ENCODE measurements at regions not wholly inside any gene's neighbourhood (a gene's known extent, or its start where the extent isn't known, plus 50 kb on each side); places are given as distances from the start of the nearest gene placed in this dataset.

DNA sequence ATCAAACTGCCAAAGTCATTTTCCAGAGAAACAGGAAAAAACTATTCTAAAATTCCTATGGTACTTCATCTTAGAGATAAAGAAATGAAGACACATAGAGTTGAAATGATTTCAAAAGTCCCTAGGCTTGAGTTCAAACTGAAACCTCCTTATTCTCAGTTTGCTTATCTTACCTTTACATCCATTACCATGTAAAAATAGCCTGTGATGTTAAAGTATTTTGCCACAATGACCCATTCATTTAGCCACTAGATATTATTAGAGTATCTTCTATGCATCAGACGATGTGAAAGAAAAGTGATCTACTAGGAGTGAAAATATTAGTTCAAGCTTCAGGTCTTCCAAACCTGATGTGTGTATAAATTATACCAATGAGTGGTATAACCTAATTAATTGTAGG lies 55.1 kb upstream of the TTC14 start:
- Mint-ChIP-seq H3K36me3 (no peaks in the 10 kb centered on the region), H3K27me3 (peaks cover 7 to 13% of the 10 kb centered on the region in 2 donors), H3K4me1 (no peaks in the 10 kb centered on the region), H3K27ac (no peak overlapping the region), H3K4me3 (no peak overlapping the region), H3K9me3 (peaks cover 0 to 2% (median 0%) of the 10 kb centered on the region in 5 donors)
- ChIA-PET CTCF (no interaction called here), POLR2A (no interaction called here)
- H3K9me3 ChIP-seq (ENCODE audit: low read length), result no peaks in the 10 kb centered on the region
- H3K27me3 ChIP-seq (ENCODE audit: insufficient read depth, low read length, poor library complexity, severe bottlenecking), result no peaks in the 10 kb centered on the region
- no peak overlapping the region for H3K4me3 ChIP-seq (ENCODE audit: low read length)
- H3K27ac ChIP-seq (ENCODE audit: low read depth, low read length), result no peak overlapping the region
- no peaks in the 10 kb centered on the region for H3K4me1 ChIP-seq (ENCODE audit: insufficient read depth, low read length)
- no peak for DNase-seq
- no peaks in the 10 kb centered on the region for H3K36me3 ChIP-seq (ENCODE audit: insufficient read depth, low read length)

DNA sequence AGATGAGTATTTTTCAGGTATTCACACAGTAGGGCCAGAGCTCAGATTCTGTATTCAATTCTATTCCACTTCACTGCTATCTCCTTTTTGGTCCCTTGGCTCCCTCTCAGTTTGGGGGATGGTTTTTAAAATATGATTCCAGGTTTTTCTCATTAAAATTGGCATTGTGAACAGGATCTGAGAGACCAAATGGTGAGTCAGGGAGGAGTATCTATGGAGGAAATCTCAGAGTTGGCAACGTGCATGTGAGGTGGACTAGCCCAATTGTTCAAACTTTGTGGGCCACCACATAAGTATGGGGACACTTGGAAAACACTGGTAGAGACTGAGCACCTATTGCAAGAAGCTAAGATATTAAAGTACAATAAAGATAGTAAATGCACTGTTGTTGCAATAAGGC lies 53.9 kb upstream of the TTC14 start:
- no peaks in the 10 kb centered on the region for H3K9me3 ChIP-seq (ENCODE audit: low read length)
- CTCF ChIA-PET, result no interaction called here
- Mint-ChIP-seq H3K36me3 (no peaks in the 10 kb centered on the region), H3K27me3 (peaks cover 7 to 13% of the 10 kb centered on the region in 2 donors), H3K27ac (no peak overlapping the region), H3K4me3 (no peak overlapping the region), H3K4me1 (no peaks in the 10 kb centered on the region), H3K9me3 (peaks cover 0 to 2% (median 0%) of the 10 kb centered on the region in 5 donors)
- H3K27me3 ChIP-seq (ENCODE audit: insufficient read depth, low read length, poor library complexity, severe bottlenecking), result no peaks in the 10 kb centered on the region
- H3K27ac ChIP-seq (ENCODE audit: low read depth, low read length), result no peak overlapping the region
- no peak for DNase-seq
- H3K36me3 ChIP-seq (ENCODE audit: insufficient read depth, low read length), result no peaks in the 10 kb centered on the region
- POLR2A ChIA-PET, result no interaction called here
- H3K4me1 ChIP-seq (ENCODE audit: insufficient read depth, low read length), result no peaks in the 10 kb centered on the region
- H3K4me3 ChIP-seq (ENCODE audit: low read length), result no peak overlapping the region
